ENCODE measurements at regions not wholly inside any gene's neighbourhood (a gene's known extent, or its start where the extent isn't known, plus 50 kb on each side); places are given as distances from the start of the nearest gene placed in this dataset.

- no peak for TF ChIP-seq JUND (IDR thresholded peaks at IDR 0.05; ENCODE audit: low read depth)
- DNase-seq (ENCODE audit: low read depth in 1 of 2, low spot score in 1 of 2) = no peak
- in situ Hi-C loops (cut with HindIII; ENCODE audit: low pct_unique_long_range_greater_than_20kb, low sequenced_read_pairs) = no loop called here
These were observed 184.6 kb upstream of the DUSP10 start for GRCh38 chr1:221926441-221926840.

GRCh38 chr1:221925947-221926346 is 184.1 kb upstream of the DUSP10 start:
- TF ChIP-seq JUND (IDR thresholded peaks at IDR 0.05; ENCODE audit: low read depth) = no peak
- DNase-seq (ENCODE audit: low read depth in 1 of 2, low spot score in 1 of 2) = no peak
- in situ Hi-C loops (cut with HindIII; ENCODE audit: low pct_unique_long_range_greater_than_20kb, low sequenced_read_pairs) = no loop called here

- DNase-seq (ENCODE audit: low read depth in 1 of 2, low spot score in 1 of 2) = no peak
- no peak for TF ChIP-seq JUND (IDR thresholded peaks at IDR 0.05; ENCODE audit: low read depth)
- in situ Hi-C loops (cut with HindIII; ENCODE audit: low pct_unique_long_range_greater_than_20kb, low sequenced_read_pairs) = no loop called here
These were observed 182.2 kb upstream of the DUSP10 start for GRCh38 chr1:221923929-221924598.

- TF ChIP-seq JUND (IDR thresholded peaks at IDR 0.05; ENCODE audit: low read depth) = no peak
- in situ Hi-C loops (cut with HindIII; ENCODE audit: low pct_unique_long_range_greater_than_20kb, low sequenced_read_pairs) = no loop called here
- DNase-seq (ENCODE audit: low read depth in 1 of 2, low spot score in 1 of 2) = no peak
These were observed 180.0 kb upstream of the DUSP10 start for GRCh38 chr1:221921936-221922335.

GRCh38 chr1:221919743-221920142 is 177.9 kb upstream of the DUSP10 start:
- in situ Hi-C loops (cut with HindIII; ENCODE audit: low pct_unique_long_range_greater_than_20kb, low sequenced_read_pairs) = no loop called here
- no peak for TF ChIP-seq JUND (IDR thresholded peaks at IDR 0.05; ENCODE audit: low read depth)
- DNase-seq (ENCODE audit: low read depth in 1 of 2, low spot score in 1 of 2) = no peak

- in situ Hi-C loops (cut with HindIII; ENCODE audit: low pct_unique_long_range_greater_than_20kb, low sequenced_read_pairs) = no loop called here
- TF ChIP-seq JUND (IDR thresholded peaks at IDR 0.05; ENCODE audit: low read depth) = no peak
- no peak for DNase-seq (ENCODE audit: low read depth in 1 of 2, low spot score in 1 of 2)
These were observed 177.5 kb upstream of the DUSP10 start for GRCh38 chr1:221919341-221919740.

- in situ Hi-C loops (cut with HindIII; ENCODE audit: low pct_unique_long_range_greater_than_20kb, low sequenced_read_pairs) = no loop called here
- DNase-seq (ENCODE audit: low read depth in 1 of 2, low spot score in 1 of 2) = no peak
- TF ChIP-seq JUND (IDR thresholded peaks at IDR 0.05; ENCODE audit: low read depth) = no peak
These were observed 174.3 kb upstream of the DUSP10 start for GRCh38 chr1:221916176-221916575.

- no peak for DNase-seq (ENCODE audit: low read depth in 1 of 2, low spot score in 1 of 2)
- in situ Hi-C loops (cut with HindIII; ENCODE audit: low pct_unique_long_range_greater_than_20kb, low sequenced_read_pairs) = no loop called here
- no peak for TF ChIP-seq JUND (IDR thresholded peaks at IDR 0.05; ENCODE audit: low read depth)
These were observed 173.9 kb upstream of the DUSP10 start for GRCh38 chr1:221915764-221916163.

GRCh38 chr1:221913351-221913892 is 171.5 kb upstream of the DUSP10 start:
- TF ChIP-seq JUND (IDR thresholded peaks at IDR 0.05; ENCODE audit: low read depth) = no peak
- DNase-seq (ENCODE audit: low read depth in 1 of 2, low spot score in 1 of 2) = no peak
- in situ Hi-C loops (cut with HindIII; ENCODE audit: low pct_unique_long_range_greater_than_20kb, low sequenced_read_pairs) = no loop called here

- in situ Hi-C loops (cut with HindIII; ENCODE audit: low pct_unique_long_range_greater_than_20kb, low sequenced_read_pairs) = no loop called here
- DNase-seq (ENCODE audit: low read depth in 1 of 2, low spot score in 1 of 2) = no peak
- no peak for TF ChIP-seq JUND (IDR thresholded peaks at IDR 0.05; ENCODE audit: low read depth)
These were observed 170.3 kb upstream of the DUSP10 start for GRCh38 chr1:221912230-221912629.

- no peak for TF ChIP-seq JUND (IDR thresholded peaks at IDR 0.05; ENCODE audit: low read depth)
- no peak for DNase-seq (ENCODE audit: low read depth in 1 of 2, low spot score in 1 of 2)
- in situ Hi-C loops (cut with HindIII; ENCODE audit: low pct_unique_long_range_greater_than_20kb, low sequenced_read_pairs) = no loop called here
These were observed 169.8 kb upstream of the DUSP10 start for GRCh38 chr1:221911714-221912113.

GRCh38 chr1:221910222-221910621 is 168.3 kb upstream of the DUSP10 start:
- TF ChIP-seq JUND (IDR thresholded peaks at IDR 0.05; ENCODE audit: low read depth) = no peak
- DNase-seq (ENCODE audit: low read depth in 1 of 2, low spot score in 1 of 2) = no peak
- in situ Hi-C loops (cut with HindIII; ENCODE audit: low pct_unique_long_range_greater_than_20kb, low sequenced_read_pairs) = no loop called here

- peak in 1 of 2 experiments; percentile 42 for DNase-seq (ENCODE audit: low read depth in 1 of 2, low spot score in 1 of 2)
- in situ Hi-C loops (cut with HindIII; ENCODE audit: low pct_unique_long_range_greater_than_20kb, low sequenced_read_pairs) = no loop called here
- no peak for TF ChIP-seq JUND (IDR thresholded peaks at IDR 0.05; ENCODE audit: low read depth)
These were observed 166.7 kb upstream of the DUSP10 start for GRCh38 chr1:221908573-221908972.

Measured in T47D (cell line).